ENCODE measurements at regions not wholly inside any gene's neighbourhood (a gene's known extent, or its start where the extent isn't known, plus 50 kb on each side); places are given as distances from the start of the nearest gene placed in this dataset.

DNA sequence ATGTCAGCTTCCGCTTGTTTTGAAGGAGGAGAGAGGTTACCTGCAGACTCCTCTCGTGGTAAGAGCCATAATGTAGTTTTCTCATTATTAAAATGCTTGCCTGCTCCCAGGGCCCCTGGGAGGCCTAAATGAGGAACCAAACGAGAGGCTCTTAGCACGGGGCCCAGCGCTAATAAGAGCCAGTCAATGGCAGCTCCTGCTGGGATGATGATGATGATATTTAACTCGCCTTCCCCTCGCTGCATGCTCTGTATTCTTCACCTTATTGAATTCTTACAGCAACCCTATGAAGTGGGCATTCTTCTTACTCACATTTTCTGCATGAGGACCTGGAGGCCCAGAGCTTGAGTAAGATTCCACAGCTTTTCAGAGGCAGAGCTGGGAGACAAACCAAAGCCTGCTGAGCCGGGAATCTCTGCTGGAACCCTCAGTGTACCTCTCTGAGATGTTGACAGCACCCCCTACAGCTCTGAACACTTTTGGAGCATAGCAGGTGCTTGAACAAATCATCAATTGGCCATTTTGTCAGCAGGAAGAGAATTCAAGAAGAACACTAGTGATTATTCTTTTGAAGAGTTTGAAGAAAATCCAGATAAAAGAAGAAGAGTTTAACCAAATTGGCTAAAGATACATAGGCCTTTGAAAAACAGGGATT lies 93.1 kb upstream of the HABP2 start:
- TF ChIP-seq, protein P1, sequence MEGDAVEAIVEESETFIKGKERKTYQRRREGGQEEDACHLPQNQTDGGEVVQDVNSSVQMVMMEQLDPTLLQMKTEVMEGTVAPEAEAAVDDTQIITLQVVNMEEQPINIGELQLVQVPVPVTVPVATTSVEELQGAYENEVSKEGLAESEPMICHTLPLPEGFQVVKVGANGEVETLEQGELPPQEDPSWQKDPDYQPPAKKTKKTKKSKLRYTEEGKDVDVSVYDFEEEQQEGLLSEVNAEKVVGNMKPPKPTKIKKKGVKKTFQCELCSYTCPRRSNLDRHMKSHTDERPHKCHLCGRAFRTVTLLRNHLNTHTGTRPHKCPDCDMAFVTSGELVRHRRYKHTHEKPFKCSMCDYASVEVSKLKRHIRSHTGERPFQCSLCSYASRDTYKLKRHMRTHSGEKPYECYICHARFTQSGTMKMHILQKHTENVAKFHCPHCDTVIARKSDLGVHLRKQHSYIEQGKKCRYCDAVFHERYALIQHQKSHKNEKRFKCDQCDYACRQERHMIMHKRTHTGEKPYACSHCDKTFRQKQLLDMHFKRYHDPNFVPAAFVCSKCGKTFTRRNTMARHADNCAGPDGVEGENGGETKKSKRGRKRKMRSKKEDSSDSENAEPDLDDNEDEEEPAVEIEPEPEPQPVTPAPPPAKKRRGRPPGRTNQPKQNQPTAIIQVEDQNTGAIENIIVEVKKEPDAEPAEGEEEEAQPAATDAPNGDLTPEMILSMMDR (conservative IDR thresholded peaks at IDR 0.05), result no peak
- no peak for TF ChIP-seq ZFX (IDR thresholded peaks at IDR 0.05)

Measured in C4-2B (cell line).